Upper lobe of right lung (tissue), 1 donor: ENCODE measurements at regions not wholly inside any gene's neighbourhood (a gene's known extent, or its start where the extent isn't known, plus 50 kb on each side); places are given as distances from the start of the nearest gene placed in this dataset.

Source experiments
- ATAC-seq: fragments of 200-7000 bp; cut with Tn5 transposase; one replicate; pipeline ENCODE4 v1.9.1; 2020; ENCODE audit warnings: mild to moderate bottlenecking, moderate library complexity
- DNase-seq: peaks from one replicate; pipeline ENCODE4 v3.0.0-alpha.2; 2020
- H3K27ac ChIP-seq: fragments of 200-600 bp; one replicate; pipeline ENCODE4 v1.8.0; 2022
- H3K27me3 ChIP-seq: fragments of 200-600 bp; one replicate; pipeline ENCODE4 v1.8.0; 2022; ENCODE audit warnings: mild to moderate bottlenecking
- H3K36me3 ChIP-seq: fragments of 200-600 bp; one replicate; pipeline ENCODE4 v1.8.0; 2022
- H3K4me1 ChIP-seq: fragments of 200-600 bp; one replicate; pipeline ENCODE4 v1.8.0; 2022
- H3K4me3 ChIP-seq: fragments of 200-600 bp; one replicate; pipeline ENCODE4 v1.8.0; 2022; ENCODE audit warnings: mild to moderate bottlenecking
- H3K9me3 ChIP-seq: fragments of 200-600 bp; one replicate; pipeline ENCODE4 v1.8.0; 2022
- intact Hi-C: fragments of 100-400 bp; cut with DNase I; formaldehyde crosslinking; loops from one replicate; pipeline ENCODE4 v1.11.0; 2022
- TF ChIP-seq, protein P1 (sequence below): fragments of 200-600 bp; IDR thresholded peaks from one replicate; pipeline ENCODE4 v1.8.0; 2022; ENCODE audit warnings: antibody characterized with exemption
- donor health status: DM: no; HTN: yes; CAD: no; lungs with severe emphysema.

DNA sequence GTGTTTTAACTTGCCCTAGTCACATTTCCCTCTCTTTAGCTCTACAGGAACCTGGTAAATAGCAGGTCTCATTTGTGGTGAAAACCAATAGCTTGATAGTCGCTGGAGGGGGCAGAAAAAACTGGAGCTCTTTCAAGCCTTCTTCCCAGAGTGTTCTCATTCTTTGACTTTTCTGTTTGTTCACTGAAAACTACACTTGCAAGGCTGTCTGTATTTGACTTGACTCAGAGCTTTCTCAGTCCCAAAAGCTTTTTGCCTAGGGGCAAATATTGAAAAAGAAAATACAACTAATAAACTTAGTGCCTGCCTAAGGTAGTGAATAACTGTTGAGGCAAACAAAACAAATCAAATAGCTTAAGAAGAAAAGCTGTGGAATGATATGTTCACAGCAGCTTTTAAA is 217.1 kb upstream of the CHRM3 start:
- no peaks in the 10 kb centered on the region for H3K27me3 ChIP-seq
- TF ChIP-seq, protein P1, sequence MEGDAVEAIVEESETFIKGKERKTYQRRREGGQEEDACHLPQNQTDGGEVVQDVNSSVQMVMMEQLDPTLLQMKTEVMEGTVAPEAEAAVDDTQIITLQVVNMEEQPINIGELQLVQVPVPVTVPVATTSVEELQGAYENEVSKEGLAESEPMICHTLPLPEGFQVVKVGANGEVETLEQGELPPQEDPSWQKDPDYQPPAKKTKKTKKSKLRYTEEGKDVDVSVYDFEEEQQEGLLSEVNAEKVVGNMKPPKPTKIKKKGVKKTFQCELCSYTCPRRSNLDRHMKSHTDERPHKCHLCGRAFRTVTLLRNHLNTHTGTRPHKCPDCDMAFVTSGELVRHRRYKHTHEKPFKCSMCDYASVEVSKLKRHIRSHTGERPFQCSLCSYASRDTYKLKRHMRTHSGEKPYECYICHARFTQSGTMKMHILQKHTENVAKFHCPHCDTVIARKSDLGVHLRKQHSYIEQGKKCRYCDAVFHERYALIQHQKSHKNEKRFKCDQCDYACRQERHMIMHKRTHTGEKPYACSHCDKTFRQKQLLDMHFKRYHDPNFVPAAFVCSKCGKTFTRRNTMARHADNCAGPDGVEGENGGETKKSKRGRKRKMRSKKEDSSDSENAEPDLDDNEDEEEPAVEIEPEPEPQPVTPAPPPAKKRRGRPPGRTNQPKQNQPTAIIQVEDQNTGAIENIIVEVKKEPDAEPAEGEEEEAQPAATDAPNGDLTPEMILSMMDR, result no peak
- ATAC-seq (no peak), DNase-seq (no peak)
- intact Hi-C loops, result no loop called here
- H3K36me3 ChIP-seq, result no peaks in the 10 kb centered on the region
- H3K4me1 ChIP-seq, result no peaks in the 10 kb centered on the region
- H3K4me3 ChIP-seq, result no peak overlapping the region
- H3K9me3 ChIP-seq, result peaks cover 5% of the 10 kb centered on the region
- no peak overlapping the region for H3K27ac ChIP-seq

DNA sequence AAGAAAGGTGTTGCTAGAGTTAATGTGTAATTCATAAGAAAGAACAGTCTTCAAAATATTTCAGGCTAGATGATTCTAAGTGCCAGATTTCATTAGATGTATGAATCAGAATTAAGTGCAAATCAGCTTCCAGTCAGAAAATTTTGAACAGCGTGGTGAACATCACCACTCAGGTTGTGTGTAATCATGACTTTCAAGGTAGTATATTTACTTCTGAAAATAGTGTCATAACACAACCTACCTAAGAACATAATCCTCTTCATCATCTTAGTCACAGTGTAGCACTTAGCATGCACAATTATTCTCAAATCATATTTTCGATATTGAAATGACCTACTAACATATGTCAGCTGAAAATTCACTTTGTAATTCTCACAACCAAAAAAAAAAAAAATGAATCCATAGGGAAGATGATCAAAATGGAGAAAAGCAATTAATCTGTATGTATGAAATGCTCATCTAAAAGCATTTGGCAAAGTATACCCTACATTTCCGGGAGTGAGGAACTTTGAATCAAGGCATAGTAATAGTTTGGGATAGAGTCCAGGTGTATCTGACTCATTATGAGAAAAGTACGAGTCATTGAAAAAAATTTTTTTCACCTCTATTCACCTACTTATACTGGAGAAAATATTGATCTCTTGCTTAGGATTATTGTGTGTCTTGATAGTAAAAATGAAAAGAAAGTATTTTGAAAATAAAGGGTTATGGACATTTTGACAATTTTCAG is 221.8 kb upstream of the CHRM3 start:
- TF ChIP-seq, protein P1, result no peak
- no peaks in the 10 kb centered on the region for H3K27me3 ChIP-seq
- no peak overlapping the region for H3K27ac ChIP-seq
- no peak for DNase-seq
- no peak for ATAC-seq
- H3K36me3 ChIP-seq, result no peaks in the 10 kb centered on the region
- no peaks in the 10 kb centered on the region for H3K4me1 ChIP-seq
- intact Hi-C loops, result no loop called here
- peaks cover 3% of the 10 kb centered on the region for H3K9me3 ChIP-seq
- no peak overlapping the region for H3K4me3 ChIP-seq

DNA sequence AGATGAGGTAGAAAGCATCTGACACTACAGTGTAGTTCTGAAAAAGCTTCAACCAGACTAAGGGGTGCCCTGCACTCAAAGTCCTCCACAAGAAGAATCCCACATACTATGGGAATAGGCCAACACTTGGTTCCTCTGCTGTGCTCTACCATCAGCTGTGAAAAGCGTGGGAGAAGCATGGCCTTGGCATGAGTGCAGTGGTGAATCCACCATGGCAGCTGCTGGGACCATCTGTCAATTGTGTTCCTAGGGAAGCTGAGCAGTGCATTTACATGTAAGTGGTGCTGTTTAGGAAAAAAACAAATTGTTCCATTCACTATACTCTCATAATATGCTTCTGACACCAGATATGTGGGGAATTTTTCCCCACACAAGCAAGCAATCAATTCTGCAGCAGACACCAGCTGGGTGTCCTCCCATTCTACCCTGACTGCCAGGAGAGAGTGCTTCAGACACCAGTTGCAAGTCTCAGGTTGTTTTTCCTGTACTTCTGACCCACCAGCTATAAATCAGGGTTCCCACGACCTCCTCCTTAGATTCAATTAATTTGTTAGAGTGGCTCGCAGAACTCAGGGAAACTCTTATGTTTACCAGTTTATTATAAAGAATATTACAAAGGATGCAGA is 230.8 kb upstream of the CHRM3 start:
- intact Hi-C loops, result no loop called here
- TF ChIP-seq, protein P1, result no peak
- Histone ChIP-seq H3K27ac (no peak overlapping the region), H3K9me3 (no peaks in the 10 kb centered on the region), H3K4me1 (no peaks in the 10 kb centered on the region), H3K27me3 (no peaks in the 10 kb centered on the region), H3K4me3 (no peak overlapping the region), H3K36me3 (no peaks in the 10 kb centered on the region)
- ATAC-seq (no peak), DNase-seq (no peak)

DNA sequence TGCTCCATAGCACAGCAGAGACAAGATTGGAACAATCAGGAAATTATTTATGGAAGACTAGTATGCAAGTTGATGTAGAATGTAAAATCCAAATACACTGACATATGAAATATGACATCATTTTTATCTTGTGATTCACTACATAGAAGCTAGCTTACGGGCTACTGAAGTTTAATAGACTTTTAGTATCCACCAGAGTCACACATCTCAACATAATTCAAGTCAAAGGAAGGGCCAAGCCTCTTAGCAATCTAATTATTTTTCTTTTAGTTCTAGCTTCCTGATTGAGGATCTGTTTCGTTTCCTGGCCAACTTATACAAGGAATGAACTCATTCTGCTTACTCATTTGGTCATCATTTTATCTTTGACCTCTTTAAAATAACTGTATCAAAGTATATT is 234.4 kb upstream of the CHRM3 start:
- TF ChIP-seq, protein P1, result no peak
- ATAC-seq (no peak), DNase-seq (no peak)
- intact Hi-C loops, result no loop called here
- Histone ChIP-seq H3K27me3 (no peaks in the 10 kb centered on the region), H3K4me1 (no peaks in the 10 kb centered on the region), H3K4me3 (no peak overlapping the region), H3K9me3 (no peaks in the 10 kb centered on the region), H3K36me3 (no peaks in the 10 kb centered on the region), H3K27ac (no peak overlapping the region)

DNA sequence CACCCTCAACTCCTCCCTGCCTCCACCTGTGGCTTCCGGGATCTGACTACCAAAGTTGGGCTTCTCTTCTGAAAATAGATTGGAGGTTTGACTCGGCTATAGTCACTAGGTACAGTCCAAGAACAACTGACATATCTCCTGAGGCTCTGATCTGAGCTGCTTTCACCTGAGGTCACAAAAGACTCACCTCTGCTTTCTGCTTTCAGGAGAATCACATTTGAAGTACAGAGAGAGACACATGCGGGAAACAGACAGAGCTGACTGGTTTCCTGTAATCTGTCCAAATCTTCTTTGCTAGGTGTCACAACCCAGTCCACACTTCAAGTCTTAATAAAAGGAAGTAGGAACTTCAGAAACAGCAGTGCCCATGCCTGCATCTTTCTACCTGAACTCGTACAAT is 245.4 kb upstream of the CHRM3 start:
- intact Hi-C loops, result no loop called here
- ATAC-seq (no peak), DNase-seq (no peak)
- H3K36me3 ChIP-seq, result no peaks in the 10 kb centered on the region
- H3K27ac ChIP-seq, result no peak overlapping the region
- no peaks in the 10 kb centered on the region for H3K4me1 ChIP-seq
- TF ChIP-seq, protein P1, result no peak
- no peaks in the 10 kb centered on the region for H3K27me3 ChIP-seq
- no peak overlapping the region for H3K4me3 ChIP-seq
- no peaks in the 10 kb centered on the region for H3K9me3 ChIP-seq
